ENCODE measurements at regions not wholly inside any gene's neighbourhood (a gene's known extent, or its start where the extent isn't known, plus 50 kb on each side); places are given as distances from the start of the nearest gene placed in this dataset.

DNA sequence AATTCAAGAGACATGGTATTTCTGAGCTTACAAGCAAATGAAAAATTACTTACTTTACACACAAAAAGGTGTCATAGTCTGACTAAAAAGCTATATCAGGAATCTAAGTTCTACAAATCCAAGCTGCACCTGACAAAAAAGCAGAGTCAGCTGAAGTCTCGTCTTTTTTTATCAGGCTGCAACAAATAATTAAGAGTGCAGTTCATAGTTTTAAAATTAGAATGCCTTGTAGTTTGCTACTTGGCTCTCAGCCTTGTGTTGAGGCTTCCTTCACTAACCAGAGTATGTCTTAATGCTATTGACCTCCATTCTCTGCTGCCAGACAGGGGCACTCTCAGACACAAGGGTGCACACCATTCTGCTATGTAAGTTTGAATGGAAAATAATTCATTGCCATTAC, 940.7 kb downstream of the PCDH7 start:
- no peak for TF ChIP-seq GATA2 (IDR thresholded peaks at IDR 0.05; ENCODE audit: low read depth, low read length)
- no peak for TF ChIP-seq GATA3 (IDR thresholded peaks at IDR 0.05; ENCODE audit: low read depth, low read length)

Measured in SH-SY5Y (cell line).